CD4-positive, alpha-beta T cell treated with Interferon gamma for 1 hour (primary cell): ENCODE measurements at regions not wholly inside any gene's neighbourhood (a gene's known extent, or its start where the extent isn't known, plus 50 kb on each side); places are given as distances from the start of the nearest gene placed in this dataset.

Experiments used
- DNase-seq: peaks from one replicate; pipeline ENCODE4 v3.0.0-alpha.2; 2020

DNA sequence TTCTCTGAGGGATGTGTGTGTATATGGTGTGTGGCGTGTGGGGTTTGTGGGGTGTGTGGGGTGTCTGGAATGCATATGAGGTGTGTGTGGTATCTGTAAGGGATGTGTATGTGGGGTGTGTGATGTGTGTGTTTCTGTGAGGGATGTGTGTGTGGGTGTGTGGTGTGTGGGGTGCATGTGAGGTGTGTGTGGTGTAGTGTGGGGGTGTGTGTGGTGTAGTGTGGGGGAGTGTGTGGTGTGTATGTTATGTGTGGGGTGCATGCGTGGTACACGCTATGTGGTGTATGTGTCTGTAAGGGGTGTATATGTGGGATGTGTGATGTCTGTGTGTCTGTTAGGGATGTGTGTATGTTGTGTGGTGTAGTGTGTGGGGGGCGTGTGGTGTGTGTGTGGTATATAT lies 300.0 kb downstream of the FGF9 start:
- DNase-seq: no peak

DNA sequence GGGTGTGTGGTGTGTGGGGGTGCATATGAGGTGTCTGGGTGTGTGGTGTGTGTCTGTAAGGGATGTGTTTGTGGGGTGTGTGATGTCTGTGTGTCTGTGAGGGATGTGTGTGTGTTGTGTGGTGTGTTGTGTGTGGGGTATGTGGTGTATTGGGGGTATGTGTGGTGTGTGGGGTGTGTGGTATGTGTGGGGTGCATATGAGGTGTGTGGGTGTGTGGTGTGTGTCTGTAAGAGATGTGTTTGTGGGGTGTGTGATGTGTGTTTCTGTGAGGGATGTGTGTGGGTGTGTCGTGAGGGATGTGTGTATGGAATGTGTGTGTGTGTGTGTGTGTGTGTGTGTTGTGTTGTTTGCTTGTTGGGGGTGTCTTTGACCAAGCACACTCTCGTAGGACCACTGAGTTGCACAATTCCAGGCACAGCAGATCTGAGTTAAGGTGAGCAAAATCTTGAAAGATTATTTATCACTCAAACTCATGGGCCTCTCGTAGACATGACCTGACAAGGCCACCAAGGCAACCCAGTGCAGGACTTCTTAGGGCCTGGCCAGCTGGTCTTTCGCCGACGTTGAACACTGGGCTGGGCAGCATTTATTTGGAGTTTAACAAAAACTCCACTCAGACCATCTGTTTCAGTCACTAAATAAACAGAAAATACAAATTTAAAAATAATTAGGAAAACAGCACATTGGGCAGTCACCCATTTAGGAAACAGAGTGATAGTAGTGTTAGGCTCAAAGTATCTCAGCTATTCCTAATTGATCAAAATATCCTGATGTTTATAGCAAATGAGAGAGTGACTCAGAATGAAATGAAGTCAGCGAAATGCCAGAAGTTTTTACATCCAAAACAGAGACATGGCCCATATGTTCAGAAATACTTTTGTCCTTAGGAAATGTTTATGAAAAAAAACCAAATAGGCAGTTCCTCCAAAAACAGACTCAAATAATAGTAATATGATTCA lies 301.1 kb downstream of the FGF9 start:
- no peak for DNase-seq

DNA sequence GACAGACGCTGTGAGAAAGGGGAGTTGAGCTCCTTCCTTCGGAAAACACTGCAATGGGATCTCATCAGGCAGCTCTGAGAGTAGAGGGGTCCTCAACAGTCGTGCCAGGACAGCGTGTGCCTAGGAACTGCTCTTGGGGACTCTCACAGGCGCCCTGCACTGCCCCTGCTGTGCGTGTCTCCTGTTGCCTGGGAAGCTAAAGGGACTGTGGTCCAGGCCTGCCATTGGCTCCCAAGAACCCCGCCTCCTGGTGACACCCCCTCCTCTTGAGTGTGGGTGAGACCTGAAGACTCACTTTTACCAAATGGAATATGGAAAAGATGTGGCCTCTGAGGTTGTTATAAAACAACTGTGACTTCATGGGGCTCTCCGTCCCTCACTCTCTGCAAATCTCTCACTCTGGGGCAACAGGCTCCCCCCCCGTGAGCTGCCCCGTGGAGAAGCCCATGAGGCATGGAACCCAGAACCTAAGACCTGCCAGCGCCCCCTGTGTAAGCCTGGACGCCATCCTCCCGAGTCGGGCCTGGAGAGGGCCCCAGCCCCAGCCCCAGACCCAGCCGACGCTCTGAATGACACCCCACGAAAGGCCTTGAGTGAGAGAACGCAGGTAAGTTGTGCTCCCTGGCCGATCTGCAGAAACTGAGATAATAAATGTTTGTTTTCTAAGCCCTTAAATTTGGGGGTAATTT lies 302.7 kb downstream of the FGF9 start:
- no peak for DNase-seq

DNA sequence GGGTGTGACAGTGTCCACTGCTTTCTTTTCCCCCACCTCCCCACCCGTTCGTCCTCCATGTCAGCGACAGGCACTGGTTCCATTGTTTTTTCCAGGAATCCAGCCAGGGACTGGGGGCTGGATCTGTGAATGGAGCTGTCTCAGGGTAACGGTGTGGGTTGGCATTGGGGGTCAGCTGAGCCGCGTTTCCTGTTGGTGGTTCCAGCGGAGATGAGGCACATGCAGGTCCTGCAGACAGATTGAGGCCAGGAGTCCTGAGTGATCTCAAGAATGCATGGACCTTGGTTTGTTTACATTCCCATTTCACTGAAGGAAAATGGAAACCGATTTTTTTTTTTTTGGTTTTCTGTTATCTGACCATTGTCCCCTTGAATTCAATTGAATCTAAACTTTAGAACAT lies 303.9 kb downstream of the FGF9 start:
- DNase-seq: no peak

- DNase-seq: no peak
Observed at GRCh38 chr13:21976159-21976558, 305.3 kb downstream of the FGF9 start.

GRCh38 chr13:21979161-21979806 lies 308.4 kb downstream of the FGF9 start:
- DNase-seq: no peak

DNA sequence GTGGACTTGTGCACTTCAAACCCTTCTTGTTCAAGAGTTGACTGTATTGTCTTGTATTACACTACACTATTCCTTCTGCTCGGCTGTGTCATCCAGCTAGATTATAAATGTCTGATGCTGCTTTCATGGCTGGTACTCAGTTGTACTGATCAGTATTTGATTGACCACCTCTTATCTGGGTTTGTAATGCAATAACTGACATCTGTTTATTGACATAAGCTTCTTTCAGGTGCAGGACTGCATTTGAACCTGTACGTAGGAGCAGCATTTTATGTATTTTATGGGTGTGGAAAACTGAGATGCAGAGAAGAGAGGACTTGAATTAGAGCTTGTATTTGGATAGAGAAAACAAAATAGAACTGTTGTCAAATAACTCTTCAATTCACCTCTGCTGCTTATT lies 309.2 kb downstream of the FGF9 start:
- DNase-seq: no peak

DNA sequence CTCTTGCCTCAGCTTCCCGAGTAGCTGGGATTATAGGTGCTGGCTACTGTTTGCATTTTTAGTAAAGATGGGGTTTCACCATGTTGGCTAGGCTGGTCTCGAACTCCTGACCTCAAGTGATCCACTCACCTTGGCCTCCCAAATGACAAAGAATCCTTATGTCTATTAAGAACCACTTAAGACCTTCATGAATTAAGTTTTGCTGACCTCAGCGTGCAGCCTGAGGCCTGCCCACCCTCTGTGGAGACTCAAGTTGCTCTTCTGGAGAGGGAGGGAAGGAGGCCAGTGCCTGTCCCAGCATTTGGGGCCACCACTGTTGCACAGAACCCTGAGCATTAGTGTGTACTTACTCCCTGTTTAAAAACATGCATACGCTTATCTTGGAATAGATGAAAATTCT lies 313.3 kb downstream of the FGF9 start:
- DNase-seq: no peak

GRCh38 chr13:21986602-21987001 lies 315.7 kb downstream of the FGF9 start:
- DNase-seq: no peak

DNA sequence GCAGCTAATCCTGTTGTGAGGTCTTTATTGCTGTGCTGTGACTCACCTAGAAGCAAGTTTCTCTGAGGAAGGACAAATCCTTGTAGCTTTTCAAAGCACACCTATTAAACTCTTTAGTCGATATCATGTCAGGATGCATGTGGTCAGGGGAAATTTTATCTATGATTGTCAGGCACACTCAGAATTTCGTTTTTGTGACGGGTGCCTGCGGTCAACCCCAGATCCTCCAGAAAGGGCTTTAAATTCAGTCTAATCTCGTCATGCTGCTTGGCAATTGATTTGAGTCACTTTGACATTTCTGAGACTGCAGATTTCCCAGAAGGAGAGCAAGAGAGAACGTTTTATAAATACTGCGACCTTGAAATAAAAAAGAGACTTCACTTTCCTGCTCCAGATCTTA lies 316.9 kb downstream of the FGF9 start:
- no peak for DNase-seq

DNA sequence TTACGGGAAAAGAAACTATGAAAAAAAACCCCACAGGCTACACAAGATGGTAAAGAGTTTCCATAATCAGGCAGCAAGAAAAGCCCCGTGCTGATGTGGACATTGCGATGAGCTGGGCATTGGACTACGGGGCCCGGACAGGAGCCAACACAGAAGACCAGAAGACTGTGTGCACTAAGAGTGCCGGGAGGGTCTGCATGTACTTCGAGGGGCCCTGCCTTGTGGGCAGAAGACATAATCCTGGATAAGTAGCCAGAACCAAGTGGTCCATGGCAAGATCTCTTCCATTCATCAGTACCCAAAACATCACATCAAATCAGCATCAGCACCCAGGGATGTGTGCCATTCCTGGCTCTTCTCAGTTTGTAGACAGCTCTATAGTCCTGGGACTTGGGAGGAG lies 317.8 kb downstream of the FGF9 start:
- no peak for DNase-seq

DNA sequence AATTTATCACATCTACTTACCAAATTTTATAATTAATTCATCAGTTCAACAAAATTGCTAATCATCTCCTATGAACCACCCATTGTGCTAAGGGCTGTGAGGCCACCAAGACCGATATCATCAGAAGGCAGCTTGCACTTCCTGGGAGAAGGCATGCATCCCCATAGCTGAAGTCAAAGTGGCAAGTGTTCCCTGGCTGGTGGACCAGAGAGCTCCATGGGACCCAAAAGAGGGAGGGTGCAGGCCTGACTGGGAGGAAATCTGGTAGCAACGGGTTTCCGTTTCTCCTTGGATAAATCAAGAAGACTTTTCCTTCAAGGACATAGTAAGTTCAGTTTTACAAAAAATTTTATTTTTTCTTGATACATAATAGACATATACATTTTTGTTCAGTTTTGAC lies 325.2 kb downstream of the FGF9 start:
- no peak for DNase-seq

- DNase-seq: no peak
Observed at GRCh38 chr13:21997726-21998125, 326.9 kb downstream of the FGF9 start.

DNA sequence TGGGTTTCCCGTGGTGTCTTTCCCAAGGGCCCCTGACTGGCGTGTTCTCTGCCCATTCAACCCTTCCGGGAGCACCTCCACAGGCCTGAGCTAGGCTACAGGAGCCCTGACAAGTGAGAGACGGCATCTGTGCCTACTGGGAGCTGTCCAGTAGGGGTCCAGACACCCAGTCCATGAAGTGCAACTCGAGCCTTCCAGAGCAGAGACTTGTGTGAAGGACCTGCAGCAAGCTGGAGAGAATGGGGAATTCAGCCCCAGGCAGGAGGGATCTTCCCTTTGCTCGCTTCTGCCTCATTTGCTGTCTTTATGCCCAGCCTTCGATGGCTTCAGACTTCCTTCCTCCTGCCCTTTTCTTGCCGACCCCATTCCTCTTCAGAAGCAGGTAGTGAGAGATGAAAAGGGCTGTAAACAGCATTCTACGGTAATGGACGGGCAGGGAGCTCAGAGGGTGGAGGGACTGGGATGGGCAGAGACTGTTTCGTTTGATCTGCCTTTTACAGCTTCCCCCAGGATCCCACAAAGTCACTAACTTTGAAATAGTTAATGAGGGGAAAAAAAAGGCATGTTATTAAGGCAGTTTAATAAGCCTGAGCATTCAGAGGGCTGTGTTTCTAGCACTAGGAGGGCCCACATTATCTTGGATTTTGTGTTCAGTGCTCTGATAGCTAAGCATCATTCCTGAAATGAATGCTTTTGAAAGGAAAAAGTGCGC lies 327.6 kb downstream of the FGF9 start:
- no peak for DNase-seq

GRCh38 chr13:21999666-22000065 lies 328.8 kb downstream of the FGF9 start:
- no peak for DNase-seq

DNA sequence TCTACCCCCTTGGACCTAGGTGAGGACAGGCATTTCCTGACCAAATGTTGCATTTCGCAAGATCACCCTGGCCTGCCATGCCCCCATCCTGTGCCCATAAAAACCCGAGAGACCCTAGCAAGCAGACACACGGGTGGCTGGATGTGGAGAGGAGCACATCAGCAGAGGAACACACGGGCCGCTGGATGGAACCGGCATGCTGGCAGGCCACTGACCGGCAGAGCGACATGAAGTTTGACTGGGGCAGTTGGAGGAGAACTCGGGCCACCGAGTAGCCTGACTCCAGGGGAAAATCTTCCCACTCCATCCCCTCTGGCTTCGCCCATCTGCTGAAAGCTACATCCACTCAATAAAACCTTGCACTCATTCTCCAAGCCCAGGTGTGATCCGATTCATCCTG lies 329.3 kb downstream of the FGF9 start:
- DNase-seq: no peak

- no peak for DNase-seq
Observed at GRCh38 chr13:22001336-22001735, 330.5 kb downstream of the FGF9 start.

GRCh38 chr13:22002893-22003292 lies 332.0 kb downstream of the FGF9 start:
- no peak for DNase-seq

GRCh38 chr13:22009500-22009899 lies 338.6 kb downstream of the FGF9 start:
- peak; percentile 39 for DNase-seq

- DNase-seq: no peak
Observed at GRCh38 chr13:22009937-22010336, 339.1 kb downstream of the FGF9 start.

DNA sequence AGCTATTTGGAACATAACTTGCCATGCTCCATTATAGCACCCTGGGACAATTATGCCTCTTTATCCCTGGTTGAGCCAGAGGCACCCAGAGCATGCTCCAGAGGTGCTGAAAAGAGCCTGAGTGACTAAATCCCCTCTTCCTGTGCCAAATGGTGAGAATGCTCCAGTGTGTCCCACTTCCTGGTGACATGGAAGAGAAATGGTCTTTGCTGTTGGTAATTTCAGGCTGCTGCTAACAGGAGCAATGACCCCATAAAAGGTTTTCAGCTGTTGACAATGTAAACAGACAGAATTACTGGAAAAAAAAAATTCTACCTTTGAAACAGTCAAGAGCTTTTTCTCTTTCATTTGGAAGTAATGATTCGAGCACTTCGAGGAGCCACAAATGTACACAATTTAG lies 341.8 kb downstream of the FGF9 start:
- no peak for DNase-seq

GRCh38 chr13:22014469-22014868 lies 343.6 kb downstream of the FGF9 start:
- no peak for DNase-seq

DNA sequence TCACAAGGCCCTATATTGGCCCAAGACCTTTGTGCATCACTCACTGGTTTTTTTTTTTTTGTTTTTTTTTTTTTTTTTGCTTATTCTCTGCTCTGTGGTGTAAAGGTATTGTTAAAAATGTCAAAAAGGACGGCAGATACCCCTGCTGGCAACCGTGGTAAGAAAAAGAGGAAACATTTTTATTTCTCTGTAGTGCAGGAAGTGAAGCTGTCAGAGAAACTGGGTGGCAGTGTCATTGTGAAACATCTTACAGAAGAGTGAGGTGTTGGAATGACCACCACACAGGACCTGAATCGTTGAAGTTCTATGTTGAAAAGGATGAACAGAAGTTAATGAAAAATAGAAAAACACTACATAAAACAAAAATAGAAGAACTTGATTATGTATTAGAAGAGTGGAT lies 346.4 kb downstream of the FGF9 start:
- DNase-seq: no peak
